Activated B cell treated with CpG ODN at 0.5 μM for 24 hours (primary cell): ENCODE measurements at regions not wholly inside any gene's neighbourhood (a gene's known extent, or its start where the extent isn't known, plus 50 kb on each side); places are given as distances from the start of the nearest gene placed in this dataset.
"Not testable (repeated sequence)": the region's sequence is repeated elsewhere in the genome, so short reads cannot be mapped to it uniquely, and the experiment has no call there.

Experiments
- ATAC-seq: fragments of 200-7000 bp; cut with Tn5 transposase; one replicate; pipeline ENCODE4 v1.10.0; 2021; ENCODE audit warnings: low read depth, mild to moderate bottlenecking, moderate library complexity
- CTCF ChIA-PET: fragments of 350-600 bp; sonication (Branson Sonifier 250); formaldehyde crosslinking; loops from one replicate; lab custom pipeline; 2021; ENCODE audit warnings: antibody characterized with exemption; lab: Charles Lee
- POLR2A ChIA-PET: fragments of 350-600 bp; sonication (Branson Sonifier 250); formaldehyde crosslinking; loops from one replicate; lab custom pipeline; 2021; ENCODE audit warnings: antibody characterized with exemption; lab: Charles Lee
- DNase-seq: peaks from one replicate; pipeline ENCODE4 v3.0.0; 2022
- H3K27ac Mint-ChIP-seq: one replicate; pipeline ENCODE4 v1.8.0; 2020; ENCODE audit warnings: mixed read lengths
- H3K27me3 Mint-ChIP-seq: one replicate; pipeline ENCODE4 v1.8.0; 2021; ENCODE audit warnings: mixed read lengths
- H3K36me3 Mint-ChIP-seq: one replicate; pipeline ENCODE4 v1.8.0; 2021; ENCODE audit warnings: low read depth, mixed read lengths
- H3K4me1 Mint-ChIP-seq: one replicate; pipeline ENCODE4 v1.8.0; 2021; ENCODE audit warnings: mixed read lengths
- H3K4me3 Mint-ChIP-seq: one replicate; pipeline ENCODE4 v1.8.0; 2020; ENCODE audit warnings: mild to moderate bottlenecking, mixed read lengths
- H3K9me3 Mint-ChIP-seq: one replicate; pipeline ENCODE4 v1.8.0; 2020; ENCODE audit warnings: mixed read lengths
- CTCF ChIP-seq: fragments of 200-600 bp; IDR thresholded peaks from one replicate; pipeline ENCODE4 v1.8.0; 2022; ENCODE audit warnings: antibody characterized with exemption, mild to moderate bottlenecking
- intact Hi-C: fragments of 100-400 bp; cut with micrococcal nuclease; formaldehyde crosslinking; loops from one replicate; pipeline ENCODE4 v1.15.1; 2024

- Mint-ChIP-seq H3K9me3 (peaks cover 1% of the 10 kb centered on the region), H3K4me1 (no peaks in the 10 kb centered on the region), H3K36me3 (no peaks in the 10 kb centered on the region), H3K27me3 (no peaks in the 10 kb centered on the region), H3K4me3 (no peak overlapping the region), H3K27ac (no peak overlapping the region)
- ATAC-seq (no peak), DNase-seq (no peak)
- intact Hi-C loops, result no loop called here
- ChIA-PET CTCF (no interaction called here), POLR2A (no interaction called here)
- TF ChIP-seq CTCF, result no peak
Measured at GRCh38 chr4:103948244-103949018, 228.6 kb upstream of the TACR3 start.

GRCh38 chr4:103947617-103948016 is 227.8 kb upstream of the TACR3 start:
- Mint-ChIP-seq H3K27ac (no peak overlapping the region), H3K4me1 (no peaks in the 10 kb centered on the region), H3K27me3 (no peaks in the 10 kb centered on the region), H3K4me3 (no peak overlapping the region), H3K36me3 (no peaks in the 10 kb centered on the region), H3K9me3 (no peaks in the 10 kb centered on the region)
- intact Hi-C loops, result no loop called here
- ATAC-seq (no peak), DNase-seq (no peak)
- ChIA-PET POLR2A (no interaction called here), CTCF (no interaction called here)
- no peak for TF ChIP-seq CTCF

GRCh38 chr4:103946621-103947268 is 227.0 kb upstream of the TACR3 start:
- H3K9me3 Mint-ChIP-seq, intact Hi-C loops, H3K4me3 Mint-ChIP-seq, POLR2A ChIA-PET, H3K27me3 Mint-ChIP-seq, H3K27ac Mint-ChIP-seq, H3K4me1 Mint-ChIP-seq, ATAC-seq, H3K36me3 Mint-ChIP-seq, CTCF ChIA-PET, DNase-seq: not testable (repeated sequence)

GRCh38 chr4:103938488-103938887 is 218.7 kb upstream of the TACR3 start:
- DNase-seq, result no peak
- no peak for ATAC-seq
- Mint-ChIP-seq H3K4me1 (no peaks in the 10 kb centered on the region), H3K27ac (no peak overlapping the region), H3K9me3 (no peaks in the 10 kb centered on the region), H3K36me3 (no peaks in the 10 kb centered on the region), H3K4me3 (no peak overlapping the region), H3K27me3 (no peaks in the 10 kb centered on the region)
- no peak for TF ChIP-seq CTCF
- intact Hi-C loops, result loop anchor here (10.0 kb wide), 1 partner anchor 1494 kb away; no protein-coding TSS in a partner anchor
- ChIA-PET CTCF (no interaction called here), POLR2A (no interaction called here)

GRCh38 chr4:103936653-103937145 is 216.9 kb upstream of the TACR3 start:
- ATAC-seq (no peak), DNase-seq (no peak)
- POLR2A ChIA-PET, result no interaction called here
- Mint-ChIP-seq H3K4me1 (no peaks in the 10 kb centered on the region), H3K9me3 (no peaks in the 10 kb centered on the region), H3K27ac (no peak overlapping the region), H3K36me3 (no peaks in the 10 kb centered on the region), H3K4me3 (no peak overlapping the region), H3K27me3 (no peaks in the 10 kb centered on the region)
- intact Hi-C loops, result loop anchor here (10.0 kb wide), 1 partner anchor 1492 kb away; no protein-coding TSS in a partner anchor
- no peak for TF ChIP-seq CTCF
- CTCF ChIA-PET, result no interaction called here
